CD4-positive, alpha-beta T cell treated with Interleukin-21 for 1 hour (primary cell): ENCODE measurements at regions not wholly inside any gene's neighbourhood (a gene's known extent, or its start where the extent isn't known, plus 50 kb on each side); places are given as distances from the start of the nearest gene placed in this dataset.
"Not testable (repeated sequence)": the region's sequence is repeated elsewhere in the genome, so short reads cannot be mapped to it uniquely, and the experiment has no call there.

Experiments
- DNase-seq: peaks from one replicate; pipeline ENCODE4 v3.0.0-alpha.2; 2020

DNA sequence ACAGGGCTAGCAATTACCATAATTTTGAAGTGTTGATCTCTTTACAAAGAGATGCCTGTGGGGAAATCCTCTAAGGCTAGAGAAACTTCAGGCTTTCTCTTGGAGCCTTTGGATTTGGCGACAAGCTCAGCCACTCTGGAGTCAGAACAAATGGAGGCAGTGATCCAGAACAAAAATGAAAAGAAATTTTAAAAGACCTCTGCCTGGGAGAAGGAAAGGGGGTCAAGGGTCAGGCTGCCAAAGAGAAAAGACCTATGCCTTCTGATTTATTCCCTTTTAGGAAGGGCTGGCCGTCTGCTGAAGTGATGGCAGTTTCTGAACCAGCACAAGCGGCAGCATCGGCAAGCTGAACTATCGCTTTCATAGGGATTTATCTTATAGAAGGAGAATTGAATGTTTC is 140.8 kb upstream of the SFRP2 start:
- DNase-seq, result no peak

DNA sequence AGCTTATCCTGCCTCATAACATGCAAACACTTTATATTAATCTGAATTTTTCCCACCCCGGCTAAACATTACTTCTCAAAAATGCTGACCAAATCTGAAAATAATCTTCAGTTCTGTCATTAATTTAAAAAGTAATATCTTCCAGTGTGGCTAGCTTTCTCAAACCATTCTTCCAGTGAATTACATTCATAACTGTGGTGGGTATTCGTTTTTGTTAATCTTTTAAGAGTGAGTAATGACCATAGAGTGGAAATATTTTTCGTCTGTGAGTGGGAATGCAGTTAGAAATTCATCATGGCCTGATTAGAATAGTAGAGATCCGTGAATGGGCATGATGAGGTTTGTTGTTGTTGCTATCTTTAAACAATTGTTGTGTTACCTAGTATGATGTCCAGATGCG is 138.6 kb upstream of the SFRP2 start:
- DNase-seq, result no peak

DNA sequence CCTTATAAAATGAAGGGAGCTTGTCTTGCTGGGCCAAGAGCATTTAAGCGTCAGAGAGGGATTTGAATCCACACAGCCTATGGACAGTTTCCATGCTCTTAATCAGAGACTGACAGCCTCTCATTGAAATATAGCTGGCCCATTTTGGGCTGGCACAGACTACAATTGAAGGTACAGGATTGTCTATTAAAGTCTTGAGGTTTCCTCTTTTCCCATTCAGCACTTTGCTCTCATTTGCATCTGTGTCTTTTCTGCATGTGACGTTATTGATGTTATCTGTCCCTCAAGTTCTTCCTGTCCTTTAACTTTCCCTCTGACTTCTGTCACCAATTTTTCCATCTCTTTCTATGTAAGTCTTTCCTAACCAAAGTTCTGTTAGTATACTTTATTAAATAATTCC is 133.3 kb upstream of the SFRP2 start:
- no peak for DNase-seq

DNA sequence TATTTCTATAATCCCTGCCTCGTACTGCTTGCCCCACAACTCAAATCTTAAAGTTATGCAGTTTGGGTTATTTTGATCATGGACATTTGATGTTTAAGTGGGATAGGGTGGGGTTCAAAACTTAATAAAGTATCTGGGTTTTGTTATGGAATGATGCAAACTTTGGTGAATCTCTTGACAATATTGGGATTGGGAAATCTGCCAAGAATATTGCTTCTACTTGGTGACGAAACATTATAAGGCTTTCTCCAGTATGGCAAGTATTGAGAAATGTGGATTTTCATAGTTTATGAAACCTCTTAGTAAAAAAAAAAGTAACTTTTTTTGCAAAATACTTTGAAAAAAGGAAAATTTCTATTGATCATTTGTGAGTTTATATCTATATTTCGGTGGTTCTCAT is 130.8 kb upstream of the SFRP2 start:
- no peak for DNase-seq

DNA sequence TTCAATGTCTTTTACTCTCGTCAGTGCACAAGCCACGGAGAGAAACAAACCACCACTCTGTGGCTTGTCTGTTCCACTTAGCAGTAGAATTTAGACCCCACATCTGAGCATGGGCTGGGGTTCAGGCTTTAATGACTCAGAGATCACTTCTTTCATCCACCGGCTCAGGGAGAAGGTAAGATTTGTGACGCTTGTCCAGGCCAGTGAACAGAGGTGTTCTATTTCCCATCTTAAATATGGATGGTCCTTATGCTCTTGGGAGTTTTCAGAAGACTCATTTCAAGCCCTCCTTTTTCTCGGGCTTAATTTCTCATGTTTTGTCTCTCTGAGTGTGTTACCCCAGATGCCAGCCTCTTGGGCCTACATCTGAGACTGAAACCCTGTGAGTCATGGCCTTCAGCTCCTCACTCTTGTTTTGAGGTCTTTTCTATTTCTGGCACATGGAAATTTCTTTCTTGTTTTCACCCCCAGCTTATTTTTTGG is 127.4 kb upstream of the SFRP2 start:
- no peak for DNase-seq

DNA sequence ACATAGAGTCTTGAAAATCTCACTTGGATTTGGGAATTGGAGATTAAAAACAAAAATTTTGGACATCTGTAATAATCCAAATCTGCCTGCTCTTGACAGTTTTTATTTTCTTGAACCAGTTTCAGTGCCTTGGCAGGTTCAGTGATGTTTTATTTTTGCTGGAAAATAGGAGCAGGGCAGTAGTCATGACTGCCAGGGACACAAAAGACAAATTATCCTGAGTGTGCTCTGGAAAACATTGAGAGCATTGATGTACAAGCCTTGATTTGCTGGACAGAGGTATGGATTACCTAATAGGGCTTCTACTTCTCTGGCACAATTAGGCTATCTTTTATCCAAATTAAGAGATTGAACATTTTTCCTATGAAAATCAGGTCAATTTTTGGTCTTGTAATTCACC is 123.4 kb upstream of the SFRP2 start:
- no peak for DNase-seq

DNA sequence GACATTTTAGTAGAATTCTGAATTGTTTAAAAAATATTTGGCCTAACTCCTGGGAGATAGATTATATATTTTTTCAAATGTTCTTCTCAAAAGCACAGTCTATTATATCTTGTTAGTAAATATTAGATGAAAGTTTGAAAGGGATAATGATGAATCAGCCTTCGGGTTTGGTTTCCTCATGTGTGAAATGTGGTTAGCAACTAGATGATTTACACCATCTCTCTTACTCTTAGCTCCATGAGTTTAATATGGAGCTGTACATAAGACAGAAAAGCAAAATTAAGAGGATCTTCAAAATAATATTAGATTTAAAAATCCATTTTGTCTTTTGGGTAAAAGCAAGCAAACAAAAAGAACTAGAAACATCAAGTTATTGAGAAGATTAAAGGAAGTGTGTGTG is 120.8 kb upstream of the SFRP2 start:
- no peak for DNase-seq

DNA sequence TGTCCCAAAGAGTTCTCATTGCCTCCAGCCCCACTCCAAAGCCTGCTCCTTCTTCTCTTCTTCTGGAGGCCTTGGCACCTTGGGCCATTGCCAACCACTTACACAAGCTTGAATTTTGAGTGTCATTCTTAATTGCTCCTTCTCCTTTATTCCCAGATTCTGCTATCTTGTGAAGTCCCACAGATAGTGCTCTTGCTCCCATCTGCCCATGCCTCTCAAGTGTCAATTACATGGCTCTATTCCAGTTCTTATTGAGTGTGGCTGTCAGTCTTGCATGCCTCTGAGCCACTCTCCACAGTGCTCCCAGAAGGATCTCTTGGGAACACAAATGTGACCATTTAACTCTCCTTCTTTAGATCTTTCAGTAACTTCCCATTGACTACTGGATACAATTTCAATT is 117.3 kb upstream of the SFRP2 start:
- no peak for DNase-seq

DNA sequence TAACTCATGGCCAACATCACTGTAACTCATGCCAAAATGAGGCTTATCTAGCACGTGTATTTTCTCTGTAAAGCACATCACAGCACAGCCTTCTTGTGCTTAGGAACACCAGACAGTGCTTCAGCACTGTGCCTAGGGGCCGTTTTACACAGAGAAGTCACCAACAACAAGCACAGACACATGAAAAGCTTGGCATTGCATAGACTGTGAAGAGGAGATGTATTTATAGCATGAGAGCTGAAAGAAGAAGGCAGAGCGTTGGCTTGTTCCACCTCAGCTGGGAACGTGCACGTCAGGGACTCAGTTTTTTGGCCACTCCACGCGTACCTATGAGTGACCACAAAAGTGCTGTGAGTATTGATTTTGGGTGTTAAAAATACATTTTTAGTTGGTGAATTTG is 116.3 kb upstream of the SFRP2 start:
- DNase-seq, result no peak

DNA sequence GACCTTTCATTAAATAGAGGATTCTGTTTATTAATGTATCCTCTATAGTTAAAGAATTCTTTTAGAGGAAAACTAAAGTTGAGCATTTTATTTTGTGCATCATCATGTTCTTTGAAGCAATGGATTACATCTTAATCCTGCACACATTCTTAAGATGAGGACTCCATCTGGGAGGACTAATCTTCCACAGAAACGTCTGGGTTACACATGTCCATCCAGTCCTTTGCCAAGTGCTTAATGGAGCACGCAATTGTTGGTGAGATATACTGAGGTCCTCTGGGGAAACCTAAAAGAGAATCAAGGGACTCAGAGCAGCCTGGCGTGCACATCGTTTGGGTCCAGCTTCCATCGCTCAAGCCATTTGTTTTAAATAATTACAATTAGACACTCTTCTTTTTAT is 115.1 kb upstream of the SFRP2 start:
- DNase-seq, result no peak

DNA sequence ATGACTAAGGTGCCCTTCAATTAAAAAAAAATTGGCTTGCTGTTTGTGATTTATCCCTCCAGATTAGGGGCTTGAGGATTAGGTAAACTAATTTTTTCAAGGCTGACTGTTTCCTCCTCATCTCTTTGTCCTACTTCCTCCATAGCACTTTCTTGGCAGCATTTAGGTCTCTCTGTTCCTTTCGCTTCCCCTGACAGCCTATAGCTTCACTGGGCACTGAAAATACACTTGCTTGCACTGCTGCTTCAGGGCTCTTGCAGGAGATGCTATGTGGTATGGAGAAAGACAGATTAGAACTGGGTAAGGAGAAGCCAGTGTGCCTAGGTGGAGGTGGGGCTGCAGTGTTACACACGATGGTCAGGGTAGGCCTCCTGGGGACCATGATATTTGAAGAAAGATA is 112.3 kb upstream of the SFRP2 start:
- no peak for DNase-seq

DNA sequence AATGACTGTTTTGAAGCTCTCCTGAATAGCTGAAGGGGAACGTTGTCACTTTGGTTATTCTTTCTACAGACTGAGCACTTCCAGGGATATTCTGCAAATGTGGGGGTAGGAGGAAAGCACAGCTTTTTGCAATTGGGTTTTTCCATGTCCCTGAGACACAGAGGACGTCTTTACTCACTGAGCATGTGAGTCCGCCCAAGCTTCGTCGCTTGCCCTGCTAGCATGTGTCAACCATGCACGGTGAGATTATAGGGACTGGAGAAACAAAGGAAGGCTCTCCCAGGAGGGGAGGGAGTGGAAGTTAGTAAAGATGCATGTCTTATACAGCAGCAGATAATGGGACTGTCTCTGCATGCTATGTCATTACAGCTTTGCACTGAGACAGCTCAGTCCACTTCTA is 111.5 kb upstream of the SFRP2 start:
- no peak for DNase-seq

DNA sequence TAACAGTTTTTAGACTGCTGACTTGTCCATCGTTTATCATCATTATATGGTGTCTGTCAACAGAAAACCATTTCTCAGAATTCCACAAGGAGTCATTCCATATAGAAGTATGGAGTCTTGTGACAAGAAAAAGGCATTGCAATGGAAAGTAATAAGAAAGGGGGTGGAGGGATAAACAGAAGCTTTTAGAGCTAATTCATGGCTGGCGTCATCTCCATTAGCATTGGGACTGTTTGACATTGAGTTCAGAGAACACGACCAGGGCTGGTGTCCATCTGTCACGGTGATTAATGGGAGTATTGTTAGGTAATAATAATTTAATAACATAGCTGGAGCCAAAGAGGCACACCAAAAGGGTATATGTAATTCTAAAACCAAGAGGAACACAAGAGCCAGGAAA is 101.9 kb upstream of the SFRP2 start:
- DNase-seq, result no peak

DNA sequence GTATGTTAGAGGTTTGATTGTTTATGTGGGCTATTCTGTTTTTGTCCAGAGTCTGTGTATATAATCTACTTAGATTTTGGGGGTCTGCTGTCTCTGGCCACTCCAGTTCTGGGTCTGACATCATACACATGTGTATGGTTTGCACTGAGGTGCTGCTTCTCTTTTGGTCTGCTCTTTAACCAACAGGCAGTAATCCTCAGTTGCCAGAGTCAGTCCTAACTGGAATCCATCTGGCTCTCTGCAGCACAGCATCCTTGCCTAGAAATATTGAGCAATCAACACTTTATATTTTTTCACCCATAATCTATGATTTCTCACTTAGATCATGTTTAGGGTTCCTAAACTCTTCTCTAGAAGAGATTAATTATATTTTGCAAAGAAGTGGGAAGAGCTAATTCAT is 98.3 kb upstream of the SFRP2 start:
- DNase-seq, result no peak

DNA sequence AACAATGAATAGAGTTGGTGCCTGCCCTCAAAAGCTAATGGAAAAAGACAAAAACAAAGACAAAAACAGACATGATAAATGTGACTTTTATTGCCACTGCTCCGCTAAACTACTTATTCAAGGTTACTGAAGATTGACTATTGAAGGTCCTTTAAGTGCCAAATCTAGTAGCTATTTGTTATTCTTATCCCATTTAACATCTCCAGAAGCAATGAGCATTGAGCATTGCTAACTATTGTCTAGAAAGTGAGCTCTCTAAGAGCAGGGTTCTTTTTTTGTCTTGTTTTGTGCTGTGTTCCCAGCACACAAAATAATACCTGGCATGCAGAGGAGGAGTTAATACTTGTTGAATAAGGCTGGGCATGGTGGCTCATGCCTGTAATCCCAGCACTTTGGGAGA is 95.4 kb upstream of the SFRP2 start:
- DNase-seq, result no peak

DNA sequence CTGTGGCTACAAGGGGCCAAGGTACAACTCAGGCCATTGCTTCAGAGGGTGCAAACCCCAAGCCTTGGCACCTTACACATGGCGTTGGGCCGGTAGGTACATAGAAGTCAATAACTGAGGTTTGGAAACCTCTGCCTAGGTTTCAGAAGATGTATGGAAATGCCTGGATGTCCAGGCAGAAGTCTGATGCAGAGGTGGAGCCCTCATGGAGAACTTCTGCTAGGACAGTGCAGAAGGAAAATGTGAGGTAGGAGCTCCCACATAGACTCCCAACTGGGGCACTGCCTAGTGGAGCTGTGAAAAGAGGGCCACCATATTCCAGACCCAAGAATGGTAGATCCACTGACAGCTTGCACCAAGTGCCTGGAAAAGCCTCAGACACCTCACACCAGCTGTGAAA is 92.1 kb upstream of the SFRP2 start:
- no peak for DNase-seq

DNA sequence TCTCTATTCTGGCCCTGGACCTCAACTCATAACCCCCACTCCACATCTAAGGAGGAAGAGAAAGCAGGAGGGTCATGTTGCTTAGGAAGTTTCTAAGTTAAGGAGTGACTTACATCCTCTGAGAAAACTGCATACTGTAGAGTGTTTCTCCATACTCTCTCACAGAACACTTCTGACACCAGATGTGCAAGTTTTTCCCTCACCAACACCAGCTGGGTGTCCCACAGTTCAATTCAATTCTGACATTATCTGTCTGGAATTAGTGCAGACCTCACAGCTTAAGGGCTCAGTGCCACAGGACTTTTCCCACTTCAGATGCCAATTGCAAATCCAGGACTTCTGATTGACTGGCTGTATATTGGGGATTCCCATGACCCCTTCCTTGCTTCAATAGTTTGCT is 89.0 kb upstream of the SFRP2 start:
- DNase-seq, result no peak

DNA sequence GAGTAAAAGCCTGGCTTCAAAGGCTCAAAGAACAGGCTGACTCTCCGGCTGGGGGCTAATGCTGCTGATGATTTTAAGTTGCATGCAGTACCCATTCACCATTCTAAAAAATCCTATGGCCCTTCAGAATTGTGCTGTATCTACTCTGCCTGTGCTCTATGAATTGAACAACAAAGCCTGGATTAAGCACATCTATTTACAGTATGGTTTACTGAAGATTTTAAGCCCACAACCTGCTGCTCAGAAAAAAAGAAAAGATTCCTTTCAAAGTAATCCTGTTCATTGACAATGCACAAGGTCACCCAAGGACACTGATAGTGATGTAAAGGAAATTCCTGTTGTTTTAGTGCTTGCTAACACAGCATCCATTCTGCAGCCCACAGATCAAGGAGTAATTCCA is 84.9 kb upstream of the SFRP2 start:
- DNase-seq, result no peak

DNA sequence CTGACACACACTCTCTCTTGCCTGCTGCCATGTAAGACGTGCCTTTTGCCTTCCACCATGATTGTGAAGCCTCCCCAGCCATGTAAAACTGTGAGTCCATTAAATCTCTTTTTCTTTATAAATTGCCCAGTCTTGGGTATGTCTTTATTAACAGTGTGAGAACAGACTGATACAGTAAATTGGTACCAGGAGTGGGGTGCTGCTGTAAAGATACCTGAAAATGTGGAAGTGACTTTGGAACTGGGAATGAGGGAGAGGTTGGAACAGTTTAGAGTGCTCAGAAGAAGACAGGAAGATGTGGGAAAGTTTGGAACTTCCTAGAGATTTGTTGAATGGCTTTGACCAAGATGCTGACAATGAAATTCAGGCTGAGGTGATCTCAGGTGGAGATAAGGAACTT is 77.9 kb upstream of the SFRP2 start:
- DNase-seq, result not testable (repeated sequence)

DNA sequence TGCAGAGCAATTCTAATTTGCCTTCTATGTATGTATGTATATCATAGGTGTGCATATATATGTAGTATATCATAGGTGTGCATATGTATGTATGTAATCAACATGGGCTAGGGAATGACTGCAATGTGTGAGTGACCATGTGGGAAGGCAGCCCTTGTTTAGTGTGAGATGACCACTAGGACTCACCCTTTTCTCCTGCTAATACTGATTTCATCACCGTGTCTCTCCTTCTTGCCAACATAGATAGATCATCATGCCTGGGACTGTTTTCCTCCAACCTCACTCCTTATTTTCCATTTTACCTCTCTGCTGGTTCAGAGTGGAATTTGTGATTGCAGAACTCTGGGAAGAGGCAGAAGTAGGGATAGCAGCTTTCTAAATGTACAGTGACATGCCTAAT is 63.6 kb upstream of the SFRP2 start:
- DNase-seq, result no peak

DNA sequence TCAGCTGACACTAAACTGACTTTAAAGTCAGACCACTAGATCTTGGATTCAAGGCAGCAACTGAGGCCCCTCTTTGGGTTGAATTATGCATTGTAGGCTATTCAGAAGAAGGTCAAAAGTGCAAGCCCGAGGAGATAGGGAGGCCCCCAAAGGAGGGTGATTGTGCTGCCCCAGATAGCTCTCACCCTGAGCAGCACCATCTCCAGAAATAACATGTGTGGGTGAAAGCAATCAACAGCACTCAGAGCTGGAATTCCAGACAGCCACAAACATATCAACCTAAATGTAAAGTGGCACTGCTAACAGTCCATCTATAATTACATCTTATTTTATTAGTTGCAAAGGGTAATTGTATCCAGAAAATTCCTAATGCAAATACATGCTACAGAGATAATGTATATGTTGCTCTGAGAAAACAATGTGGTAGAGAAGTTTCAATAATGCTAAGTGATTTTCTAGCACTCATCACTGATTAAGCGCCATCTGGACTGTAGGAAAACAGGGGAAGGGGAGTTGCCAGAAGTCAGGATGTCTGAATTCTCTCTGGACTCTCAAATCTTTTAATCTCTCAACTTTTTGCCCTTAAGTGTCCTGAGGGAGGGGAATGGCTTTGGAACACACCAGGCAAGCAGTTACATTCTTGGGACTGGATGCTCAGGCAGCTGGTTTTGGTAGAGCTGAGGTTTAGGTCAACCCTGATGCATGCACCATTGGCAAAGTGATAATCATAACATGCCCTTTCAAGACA is 61.8 kb upstream of the SFRP2 start:
- DNase-seq, result no peak

DNA sequence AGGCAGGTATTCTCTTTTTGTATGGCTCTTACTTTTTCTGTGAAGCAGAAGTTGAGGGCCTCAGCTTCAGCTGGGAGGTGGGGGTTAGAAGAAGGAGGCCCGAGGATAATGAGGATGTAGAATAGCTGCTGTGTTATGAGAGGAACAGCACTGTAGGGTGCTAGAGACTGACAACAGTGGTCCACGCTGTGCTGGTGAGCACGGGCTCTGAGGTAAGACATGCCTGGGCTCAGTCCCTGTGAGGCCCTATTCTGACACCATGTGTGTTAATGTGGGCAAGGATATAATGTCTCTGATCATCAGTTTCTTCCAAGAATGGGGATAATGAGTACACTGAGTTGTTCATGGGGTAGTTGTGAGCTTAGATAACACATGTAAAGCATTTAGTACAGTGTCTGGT is 55.3 kb upstream of the SFRP2 start:
- no peak for DNase-seq
